ENCODE measurements at regions not wholly inside any gene's neighbourhood (a gene's known extent, or its start where the extent isn't known, plus 50 kb on each side); places are given as distances from the start of the nearest gene placed in this dataset.

DNA sequence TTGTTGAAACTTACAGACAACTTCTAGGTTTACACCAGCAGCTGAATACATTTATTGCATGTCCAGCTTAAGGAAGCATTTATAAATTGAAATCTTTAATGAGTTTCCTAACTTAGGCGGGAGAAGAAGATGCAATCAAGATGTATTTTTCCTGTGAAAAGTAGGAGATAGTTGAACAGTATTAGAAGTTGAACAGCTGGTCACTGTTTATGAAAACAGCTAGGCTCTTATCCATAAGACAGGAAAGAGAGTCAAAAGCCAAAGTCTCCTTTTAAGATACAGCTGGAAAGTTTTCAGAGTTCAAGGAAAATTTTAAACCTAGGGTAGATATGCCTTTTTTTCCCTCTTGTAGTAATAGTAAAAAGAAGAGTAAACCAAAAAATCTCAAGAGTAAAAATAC lies 236.1 kb upstream of the FERD3L start:
- TF ChIP-seq, protein P1, sequence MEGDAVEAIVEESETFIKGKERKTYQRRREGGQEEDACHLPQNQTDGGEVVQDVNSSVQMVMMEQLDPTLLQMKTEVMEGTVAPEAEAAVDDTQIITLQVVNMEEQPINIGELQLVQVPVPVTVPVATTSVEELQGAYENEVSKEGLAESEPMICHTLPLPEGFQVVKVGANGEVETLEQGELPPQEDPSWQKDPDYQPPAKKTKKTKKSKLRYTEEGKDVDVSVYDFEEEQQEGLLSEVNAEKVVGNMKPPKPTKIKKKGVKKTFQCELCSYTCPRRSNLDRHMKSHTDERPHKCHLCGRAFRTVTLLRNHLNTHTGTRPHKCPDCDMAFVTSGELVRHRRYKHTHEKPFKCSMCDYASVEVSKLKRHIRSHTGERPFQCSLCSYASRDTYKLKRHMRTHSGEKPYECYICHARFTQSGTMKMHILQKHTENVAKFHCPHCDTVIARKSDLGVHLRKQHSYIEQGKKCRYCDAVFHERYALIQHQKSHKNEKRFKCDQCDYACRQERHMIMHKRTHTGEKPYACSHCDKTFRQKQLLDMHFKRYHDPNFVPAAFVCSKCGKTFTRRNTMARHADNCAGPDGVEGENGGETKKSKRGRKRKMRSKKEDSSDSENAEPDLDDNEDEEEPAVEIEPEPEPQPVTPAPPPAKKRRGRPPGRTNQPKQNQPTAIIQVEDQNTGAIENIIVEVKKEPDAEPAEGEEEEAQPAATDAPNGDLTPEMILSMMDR (IDR thresholded peaks at IDR 0.05) = no peak
- TF ChIP-seq EZH2 (IDR thresholded peaks at IDR 0.05) = no peak
- TF ChIP-seq EZH2phosphoT487 (IDR thresholded peaks at IDR 0.05) = no peak
